ENCODE measurements at regions not wholly inside any gene's neighbourhood (a gene's known extent, or its start where the extent isn't known, plus 50 kb on each side); places are given as distances from the start of the nearest gene placed in this dataset.

DNA sequence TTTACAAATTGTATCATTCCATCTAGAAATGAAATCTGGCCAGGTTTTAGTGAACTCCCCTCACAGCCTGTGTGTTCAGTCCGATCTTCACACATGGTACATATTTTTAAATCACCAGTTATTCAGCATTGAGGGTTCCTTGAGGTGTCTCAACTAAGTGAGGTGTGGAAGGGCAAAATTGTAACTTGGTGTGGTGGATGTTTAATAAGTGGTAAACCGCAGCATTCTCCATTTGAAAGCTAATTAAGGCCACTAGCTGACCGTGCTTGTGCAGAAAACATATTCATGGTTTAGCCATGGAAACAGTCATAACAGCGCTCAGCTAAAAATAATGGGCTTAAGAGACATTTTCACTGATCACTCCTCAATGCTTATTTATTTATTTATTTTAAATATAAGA, 786.2 kb upstream of the FANCL start:
- no peak for DNase-seq

DNA sequence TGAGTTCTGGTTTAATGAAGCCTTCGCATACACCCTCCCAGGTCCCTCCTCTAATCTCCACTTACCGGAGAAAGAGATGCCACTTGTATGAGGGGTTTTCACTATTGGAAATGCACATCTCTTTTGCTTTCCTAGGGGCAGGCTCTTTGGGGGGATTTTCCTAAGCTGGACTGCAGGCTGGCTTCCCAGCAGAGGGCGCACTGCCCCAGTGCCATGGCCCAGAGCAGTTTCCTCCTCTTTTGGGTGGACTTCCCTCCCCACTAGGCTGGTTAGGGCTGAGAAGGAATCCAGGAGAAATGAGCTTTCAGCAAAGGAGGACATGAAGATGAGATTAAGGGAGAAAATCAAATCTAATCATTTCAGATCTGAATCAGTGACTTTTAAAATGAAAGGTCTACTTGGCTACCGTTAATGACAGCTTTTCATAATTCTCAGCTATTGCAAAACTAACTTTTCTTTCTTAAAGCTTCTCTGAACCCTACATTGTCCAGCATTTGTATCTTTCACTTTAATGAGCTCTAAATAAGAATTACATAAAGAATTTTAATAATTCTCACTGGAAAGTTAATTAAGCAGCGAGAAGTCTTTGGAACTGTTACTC, 784.1 kb upstream of the FANCL start:
- DNase-seq = peak; percentile 11

DNA sequence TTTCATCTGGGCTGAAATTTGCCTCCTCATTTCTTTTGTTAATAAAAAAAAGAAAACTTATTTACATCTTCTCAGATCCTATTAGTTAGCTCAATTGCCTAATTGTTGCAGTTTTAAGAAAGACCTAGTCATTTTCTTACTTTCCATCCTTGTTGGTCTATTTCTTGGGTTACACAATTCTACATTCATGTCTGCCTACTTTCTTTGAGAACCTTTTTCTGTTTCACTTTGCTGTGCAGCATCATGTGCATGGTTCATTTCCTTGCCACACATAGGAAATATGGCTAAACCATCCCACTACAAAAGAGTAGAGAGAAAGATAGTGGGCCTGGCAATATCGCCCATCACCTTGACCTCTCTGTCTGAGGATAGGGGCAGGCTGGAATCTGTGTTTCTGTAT, 780.7 kb upstream of the FANCL start:
- no peak for DNase-seq

DNA sequence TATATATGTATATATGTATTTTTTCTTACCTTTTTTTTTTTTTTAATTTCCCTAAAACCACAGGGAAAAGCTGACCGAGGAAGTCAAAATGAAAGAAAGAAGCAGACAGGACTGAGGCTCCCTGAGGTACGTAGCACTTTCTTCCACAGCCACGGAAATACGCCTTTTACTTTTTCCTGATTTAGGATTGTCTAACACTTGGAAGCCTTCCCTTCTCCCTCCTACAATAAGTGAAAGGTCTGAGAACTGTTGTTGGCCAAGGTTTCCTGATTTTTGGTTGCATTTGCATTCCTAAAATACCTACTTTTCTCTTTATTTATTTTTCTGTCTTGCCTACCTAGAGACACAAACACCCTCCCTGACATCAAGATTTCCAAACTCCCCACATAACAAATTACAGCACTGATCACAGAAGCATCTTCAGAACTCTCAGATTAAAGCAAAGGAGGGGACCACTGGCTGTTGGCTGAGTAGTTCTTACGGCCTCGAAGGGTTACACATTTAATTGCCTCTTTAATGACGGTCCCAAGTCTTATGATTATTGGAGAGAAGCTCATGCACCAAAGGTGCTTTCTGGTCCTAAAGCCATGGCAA, 778.5 kb upstream of the FANCL start:
- no peak for DNase-seq

DNA sequence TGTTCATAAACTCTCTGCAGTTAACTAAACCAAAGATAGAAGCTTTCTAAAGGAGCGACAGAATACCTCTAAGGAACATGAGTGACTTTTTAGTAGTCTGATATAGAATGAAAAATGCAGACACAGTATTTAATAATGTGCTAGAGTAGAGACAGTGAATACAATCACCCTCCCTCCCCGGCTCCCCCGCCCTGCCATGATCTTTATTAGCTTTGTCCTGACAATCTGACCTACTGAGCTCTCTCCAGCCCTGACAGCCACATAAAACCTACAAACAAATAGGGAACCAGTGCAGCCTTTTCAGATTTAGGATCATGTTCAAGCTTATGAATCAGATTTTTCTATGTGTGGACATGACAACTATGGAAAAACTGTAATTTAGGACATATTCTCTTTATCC, 777.6 kb upstream of the FANCL start:
- DNase-seq = no peak

DNA sequence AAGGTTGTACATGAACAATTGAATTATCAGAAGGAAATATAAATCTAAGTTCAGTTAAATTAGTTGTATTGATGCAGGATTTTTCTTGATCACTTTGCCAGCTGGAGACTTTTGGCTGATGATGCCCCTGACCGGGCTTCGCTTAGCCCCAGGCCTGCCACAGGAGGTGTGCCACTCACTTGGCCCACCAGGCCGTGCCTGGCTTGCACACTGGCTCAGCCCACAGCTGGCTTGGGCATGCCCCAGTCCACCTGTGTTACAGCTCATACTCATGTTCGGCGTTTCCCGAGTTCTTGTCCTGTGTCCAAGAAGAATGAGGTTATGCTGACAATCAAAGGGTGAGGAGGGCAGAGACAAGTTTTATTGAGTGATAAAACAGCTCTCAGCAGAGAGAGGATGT, 773.9 kb upstream of the FANCL start:
- no peak for DNase-seq

DNA sequence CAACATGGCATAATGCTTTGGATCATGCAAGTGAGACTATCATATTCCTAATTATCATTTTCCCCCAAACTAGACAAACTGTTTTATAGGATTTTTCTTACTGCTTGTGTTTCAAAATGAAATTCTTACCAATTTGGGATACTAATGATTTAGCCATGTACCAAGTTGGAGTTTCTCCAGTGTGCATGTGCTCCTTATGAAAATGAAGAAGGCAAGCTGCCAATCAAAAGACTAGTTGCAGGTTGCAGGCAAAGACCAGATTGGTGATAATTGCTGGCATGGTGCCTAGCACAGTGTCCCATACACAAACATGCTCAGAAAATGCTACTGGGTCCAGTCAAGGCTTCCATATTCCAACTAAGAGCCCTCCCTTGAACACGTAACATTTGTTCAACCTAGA, 771.8 kb upstream of the FANCL start:
- no peak for DNase-seq

DNA sequence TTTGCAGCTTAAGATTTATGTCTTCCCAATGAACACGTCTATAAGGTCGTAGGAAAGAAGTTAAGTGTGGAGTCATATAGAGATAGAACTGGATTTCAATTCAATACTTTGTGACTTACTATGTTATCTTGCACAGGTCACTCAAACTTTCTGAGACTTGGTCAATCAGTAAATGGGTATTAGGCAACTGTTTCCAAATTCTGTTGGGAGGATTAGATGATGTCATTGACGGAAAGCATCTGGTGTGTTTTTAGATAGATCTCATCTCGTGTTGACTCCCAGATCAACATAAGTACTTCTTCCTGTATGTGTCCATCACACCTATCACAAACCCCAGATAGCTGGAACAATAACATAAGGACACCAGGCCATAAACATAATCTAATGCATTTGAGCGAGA, 771.1 kb upstream of the FANCL start:
- no peak for DNase-seq

DNA sequence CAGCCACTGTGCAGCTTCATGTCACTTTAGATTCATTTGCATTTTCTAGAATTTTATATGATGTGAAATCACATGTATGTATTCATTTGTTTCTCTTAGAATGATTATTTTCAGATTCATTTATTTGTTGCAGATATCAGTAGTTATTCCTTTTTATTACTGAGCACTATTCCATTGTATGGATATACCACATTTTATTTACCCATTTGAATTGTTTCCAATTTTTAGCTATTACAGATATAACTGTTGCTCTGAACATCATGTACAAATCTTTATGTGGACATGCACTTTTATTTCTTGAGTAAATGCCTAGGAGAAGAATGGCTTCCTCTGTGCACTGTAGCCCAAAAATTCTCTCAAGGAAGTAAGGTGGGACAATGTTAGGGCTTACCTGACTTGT, 767.8 kb upstream of the FANCL start:
- DNase-seq = no peak

DNA sequence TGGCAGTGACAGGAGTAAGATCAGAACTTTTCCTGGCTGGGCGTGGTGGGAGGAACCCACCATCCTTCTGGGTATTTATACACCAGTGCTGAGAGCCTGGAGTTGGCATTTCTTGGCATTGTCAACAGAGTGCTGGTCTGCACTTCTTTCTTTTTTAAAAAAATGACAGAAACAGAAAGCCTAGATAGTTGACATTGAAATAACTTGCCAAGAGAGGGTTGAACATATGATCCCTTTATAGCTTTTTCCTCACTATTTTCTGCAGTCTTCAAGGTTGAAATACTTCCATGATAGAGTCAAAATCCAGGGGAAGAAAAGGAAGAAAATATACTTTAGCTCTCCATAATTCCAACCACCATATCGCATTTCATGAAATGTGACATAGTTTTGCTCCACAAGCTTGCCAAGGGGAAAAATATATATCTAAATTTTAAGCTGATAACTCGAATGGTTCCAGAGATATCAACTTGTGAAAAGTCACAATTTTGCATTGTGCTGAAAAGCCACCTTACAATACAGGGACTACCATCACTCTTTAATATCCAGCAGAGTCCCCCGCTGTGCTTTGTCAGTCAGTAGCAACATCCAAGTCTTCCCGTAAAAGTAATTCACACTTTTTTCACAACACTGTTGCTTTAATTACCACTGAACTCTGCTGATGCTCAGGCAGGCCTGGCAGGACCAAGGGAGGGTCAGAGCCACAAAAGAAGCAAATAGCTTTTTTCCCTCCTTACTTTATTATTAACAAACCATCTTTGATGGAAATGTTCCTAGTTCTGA, 764.9 kb upstream of the FANCL start:
- DNase-seq = no peak

DNA sequence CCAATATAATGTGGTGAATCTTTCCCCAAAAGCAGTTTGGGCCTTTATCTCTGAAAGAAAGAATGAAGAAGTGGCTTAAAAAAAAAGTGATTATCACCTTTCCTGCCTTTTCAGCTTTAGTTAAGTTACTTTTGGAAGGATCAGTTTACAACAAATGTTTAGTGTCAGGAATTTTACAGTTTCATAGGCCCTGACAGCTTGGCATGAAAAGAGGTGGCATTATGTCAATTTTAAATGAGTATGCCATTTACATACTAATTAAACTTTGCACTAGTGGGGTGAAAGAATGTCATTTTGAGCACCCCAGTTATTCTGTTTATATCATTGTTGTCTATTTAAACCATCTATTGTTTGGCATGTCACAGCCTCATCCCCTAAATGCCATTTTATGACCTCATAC, 763.5 kb upstream of the FANCL start:
- no peak for DNase-seq

DNA sequence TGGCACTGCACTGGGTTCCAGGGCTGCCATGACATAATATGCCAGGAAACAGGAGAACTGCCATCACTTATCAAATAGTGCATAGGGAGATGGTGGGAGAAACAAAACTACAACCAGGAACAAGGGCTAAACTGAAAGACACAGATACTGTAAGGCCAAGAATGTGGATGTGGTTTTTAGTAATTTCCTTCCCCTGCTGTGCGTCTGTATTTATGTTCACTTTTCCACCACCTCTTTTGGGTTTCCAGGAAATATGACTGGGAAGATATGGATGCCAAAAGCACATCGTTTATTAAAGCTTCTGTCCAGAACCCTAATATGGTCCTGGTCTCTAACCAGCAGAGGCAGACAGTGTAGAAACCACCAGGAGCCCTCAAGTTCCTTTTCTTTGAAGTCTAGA, 759.7 kb upstream of the FANCL start:
- no peak for DNase-seq

DNA sequence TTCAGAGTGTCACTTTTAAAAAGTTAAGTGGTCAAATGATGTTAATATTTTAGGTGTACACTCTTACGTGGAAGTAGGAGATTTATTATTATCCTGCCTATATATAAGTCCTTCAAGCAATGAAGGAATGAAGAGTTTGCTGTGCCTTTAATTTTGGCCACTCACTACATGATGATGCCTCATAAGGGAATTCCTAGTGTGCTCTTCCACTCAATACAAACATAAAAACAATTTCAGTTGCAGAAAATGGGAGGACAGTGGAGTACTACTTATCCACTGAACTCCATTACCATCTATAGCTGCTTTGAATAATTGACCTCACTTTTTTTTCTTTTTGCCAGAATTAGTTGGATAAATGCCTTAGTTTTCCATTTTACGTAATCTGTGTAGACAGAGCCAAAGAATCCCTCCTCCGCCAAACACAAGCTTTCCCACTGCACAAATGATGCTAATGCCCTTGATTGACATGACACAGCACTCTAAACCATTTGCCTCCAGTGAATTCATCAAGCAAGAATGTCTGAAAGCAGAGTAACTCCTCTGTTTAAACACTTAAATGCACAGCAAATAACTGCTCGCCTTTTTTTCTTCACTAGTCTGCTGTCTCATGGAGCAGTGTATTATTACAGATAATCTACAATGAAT, 751.1 kb upstream of the FANCL start:
- no peak for DNase-seq

DNA sequence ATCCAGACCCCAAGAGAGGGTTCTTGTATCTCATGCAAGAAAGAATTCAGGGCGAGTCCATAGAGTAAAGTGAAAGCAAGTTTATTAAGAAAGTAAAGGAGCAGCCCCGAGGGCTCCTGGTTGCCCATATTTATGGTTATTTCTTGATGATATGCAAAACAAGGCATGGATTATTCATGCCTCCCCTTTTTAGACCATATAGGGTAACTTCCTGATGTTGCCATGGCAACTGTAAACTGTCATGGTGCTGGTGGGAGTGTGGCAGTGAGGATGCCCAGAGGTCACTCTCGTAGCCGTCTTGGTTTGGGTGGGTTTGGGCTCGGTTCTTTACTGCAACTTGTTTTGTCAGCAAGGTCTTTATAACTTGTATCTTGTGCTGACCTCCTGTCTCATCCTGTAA, 750.2 kb upstream of the FANCL start:
- no peak for DNase-seq

DNA sequence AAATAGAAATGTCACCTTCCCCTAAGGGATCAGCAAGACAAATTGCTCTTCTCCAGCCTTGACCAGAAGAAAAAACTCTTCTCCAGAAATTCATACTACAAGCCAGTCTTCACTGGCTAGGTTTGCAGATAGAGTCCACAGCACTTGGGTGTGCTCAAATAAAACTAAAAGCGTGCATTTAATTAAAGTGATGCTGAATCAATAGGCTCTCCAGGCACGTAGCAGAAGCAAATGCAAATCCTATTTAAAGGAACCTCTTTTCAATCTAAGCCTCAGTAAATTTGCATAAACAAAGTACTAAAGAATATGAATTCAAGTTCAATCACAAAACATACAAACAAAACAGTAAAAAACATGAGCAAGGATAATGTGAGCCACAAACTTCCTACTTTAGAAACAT, 744.4 kb upstream of the FANCL start:
- DNase-seq = no peak

DNA sequence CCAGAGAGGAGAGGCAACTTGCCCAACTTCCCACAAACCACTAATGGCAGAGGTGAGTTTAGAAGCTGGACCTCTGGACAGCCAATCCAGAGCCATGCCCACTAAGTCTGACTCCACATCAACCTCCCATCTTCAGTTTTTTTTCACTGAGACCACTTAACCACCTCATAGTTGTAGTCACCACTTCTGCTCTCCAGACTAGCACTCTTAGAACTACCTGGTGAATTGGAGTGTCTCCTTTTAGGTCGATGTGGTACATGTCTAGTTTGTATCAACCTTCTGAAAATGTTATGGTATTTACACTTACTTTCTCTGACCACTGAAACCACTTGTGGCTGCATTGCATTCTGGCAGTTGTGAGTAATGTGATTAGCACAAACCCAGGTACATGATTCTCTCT, 743.6 kb upstream of the FANCL start:
- DNase-seq = no peak

DNA sequence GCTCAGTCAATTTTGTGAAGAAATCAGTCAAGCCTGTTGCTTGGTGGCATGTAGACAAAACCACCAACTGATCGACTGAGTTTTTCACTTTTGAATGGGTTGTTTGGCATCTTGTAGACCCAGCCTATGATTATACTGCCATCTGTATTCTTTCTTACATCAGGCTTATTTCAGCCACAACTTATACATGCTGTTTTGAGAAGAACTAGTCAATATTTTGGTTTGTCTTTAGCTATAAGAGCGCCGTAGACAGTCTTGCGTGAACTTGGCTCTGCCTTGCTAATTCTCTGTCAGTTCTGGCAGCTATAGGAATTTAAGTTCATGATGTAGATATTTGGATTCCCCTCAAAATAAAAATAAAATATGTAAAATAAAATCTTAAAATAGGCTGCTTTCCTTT, 742.0 kb upstream of the FANCL start:
- DNase-seq = no peak

DNA sequence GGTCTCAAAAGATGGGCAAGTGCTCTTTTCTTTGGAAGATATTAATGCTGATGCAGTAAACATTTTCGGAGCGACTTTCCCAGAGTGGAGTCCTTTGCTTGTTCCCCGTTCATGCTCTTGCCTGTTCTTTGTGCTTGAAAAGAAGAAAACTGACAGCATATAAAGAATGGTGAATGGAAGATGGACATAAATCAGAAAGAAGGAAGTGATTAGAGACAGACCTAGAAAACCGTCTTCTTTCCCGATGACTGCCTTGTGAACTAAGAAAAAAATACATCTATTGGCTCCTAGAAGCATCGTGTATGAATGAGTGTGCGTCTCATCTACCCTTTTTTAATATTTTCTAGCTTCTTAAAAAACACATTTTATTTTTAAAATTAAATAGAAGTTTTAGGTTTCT, 740.1 kb upstream of the FANCL start:
- DNase-seq = no peak

DNA sequence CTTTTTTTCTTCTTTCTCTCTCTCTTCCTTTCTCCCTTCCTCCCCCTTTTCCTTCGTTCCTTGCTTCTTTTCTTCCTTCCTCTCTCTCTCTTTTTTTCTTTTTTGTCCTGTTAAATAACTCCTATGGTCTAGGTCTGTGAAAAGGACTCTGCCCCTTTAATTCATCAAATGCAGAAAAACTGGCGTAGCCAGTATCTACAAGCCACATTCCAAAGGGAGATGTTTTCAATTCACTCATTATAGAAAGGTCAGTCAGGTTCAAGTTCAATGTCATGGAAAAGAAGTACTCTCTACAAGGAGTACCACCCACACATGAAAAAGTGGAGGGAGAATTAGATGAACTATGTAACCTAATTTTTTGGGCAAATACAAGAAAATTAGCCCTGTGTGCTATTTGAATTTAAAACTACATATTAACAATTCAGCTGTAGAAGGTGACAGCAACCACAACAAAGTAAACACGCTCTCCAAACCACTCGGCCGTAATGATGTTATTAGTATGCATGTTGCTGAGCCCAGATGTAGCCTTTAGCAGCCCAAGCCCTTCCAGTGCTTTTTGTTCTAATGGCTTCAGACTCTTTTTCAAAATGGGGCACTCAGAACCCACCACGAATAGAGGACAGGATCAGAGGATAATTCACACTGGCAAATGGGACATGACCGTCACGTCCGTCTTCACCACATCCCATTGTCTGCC, 735.4 kb upstream of the FANCL start:
- DNase-seq = no peak

DNA sequence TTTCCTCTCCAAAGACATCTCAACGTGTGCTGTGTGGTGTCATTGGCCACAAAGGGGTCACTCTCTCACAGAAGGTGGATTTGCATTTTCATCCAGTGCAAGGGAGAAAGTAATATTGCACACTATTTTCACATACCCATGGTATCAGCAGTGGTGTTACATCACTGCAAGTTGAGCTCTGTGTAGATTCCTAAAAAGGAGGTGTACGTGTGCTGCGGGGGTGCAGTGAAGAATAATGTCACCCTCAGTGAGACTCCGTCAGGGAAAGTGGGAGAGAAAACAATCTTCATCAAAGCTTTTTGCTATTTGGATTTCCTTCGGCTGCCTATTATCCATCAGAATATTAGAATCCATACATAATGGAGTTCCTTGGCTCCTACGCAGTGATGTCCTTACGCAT, 733.8 kb upstream of the FANCL start:
- DNase-seq = no peak

DNA sequence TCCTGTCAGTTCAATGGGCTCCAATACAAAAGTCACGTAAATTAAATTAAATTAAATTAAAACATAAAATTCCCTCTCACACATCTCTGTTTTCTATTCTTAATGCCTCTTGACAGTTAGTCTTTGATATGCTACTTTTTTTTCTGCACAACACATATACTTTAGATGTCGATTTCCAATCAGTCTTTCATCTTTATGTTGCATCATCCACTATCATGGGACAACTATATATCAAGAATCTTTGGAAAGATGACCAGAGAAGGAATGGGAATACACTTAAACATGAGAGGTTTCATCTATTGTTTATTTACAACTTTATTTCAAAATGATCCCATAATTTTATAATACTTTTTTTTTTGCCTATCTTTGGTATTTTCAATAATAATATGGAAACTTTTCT, 733.3 kb upstream of the FANCL start:
- DNase-seq = no peak

DNA sequence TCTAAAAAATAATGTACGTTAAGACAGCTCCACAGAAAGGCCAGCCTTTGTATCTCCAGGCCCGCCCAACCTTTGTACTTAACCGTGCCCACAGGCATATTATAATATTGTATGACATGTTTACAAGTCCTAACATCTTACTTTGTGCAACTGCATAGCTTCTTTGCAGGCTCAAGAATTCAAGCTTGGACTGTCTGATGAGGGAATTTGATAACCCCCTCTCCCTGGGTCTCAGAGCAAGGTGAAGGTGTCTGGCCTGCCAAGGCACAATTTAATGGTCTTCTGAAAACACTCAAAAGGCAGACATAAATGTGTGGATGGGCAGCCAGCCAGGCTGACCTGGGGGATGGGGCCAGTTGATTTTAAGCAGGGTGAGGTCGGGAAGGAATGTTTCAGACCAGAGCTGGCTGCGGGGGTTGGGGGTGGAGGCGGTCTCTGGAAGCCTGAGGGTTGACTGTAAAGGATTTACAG, 732.7 kb upstream of the FANCL start:
- DNase-seq = no peak

DNA sequence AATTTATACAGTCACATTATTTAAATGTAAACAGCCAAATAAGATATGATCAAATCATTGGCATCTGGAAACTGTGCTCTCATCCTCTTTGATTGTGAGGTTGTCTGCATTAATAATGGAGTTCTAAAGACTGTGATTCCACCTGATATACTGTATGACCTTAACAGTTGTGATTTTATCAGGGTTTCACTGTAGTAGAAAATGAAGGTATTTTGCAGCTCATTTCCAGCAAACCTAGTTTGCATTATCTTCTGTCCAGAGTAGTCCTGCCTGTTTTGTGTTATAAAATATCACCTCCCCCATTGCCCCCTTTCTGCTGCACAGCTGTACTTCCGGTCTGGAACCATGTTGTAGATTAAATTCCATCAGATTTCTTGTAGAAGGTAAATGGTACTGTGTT, 731.6 kb upstream of the FANCL start:
- no peak for DNase-seq
